Tibial nerve (tissue), 3 donors: ENCODE measurements at regions not wholly inside any gene's neighbourhood (a gene's known extent, or its start where the extent isn't known, plus 50 kb on each side); places are given as distances from the start of the nearest gene placed in this dataset.

ENCODE experiments used
- POLR2A ChIP-seq, 2 donors: fragments of 450-650 bp; IDR thresholded peaks; one replicate each; pipeline ENCODE4 v1.6.1; 2017; ENCODE audit warnings: antibody characterized with exemption in 2 of 2, mild to moderate bottlenecking in 2 of 2, moderate library complexity in 2 of 2
- TF ChIP-seq, protein P1 (sequence below), 5 experiments: fragments of 200-600 bp in 3 of 5; fragments of 450-650 bp in 2 of 5; sonication (generic) in 3 of 5; IDR thresholded peaks; one replicate each; pipeline ENCODE4 v1.5.1; 2016 to 2019; ENCODE audit warnings: antibody characterized with exemption in 5 of 5, mild to moderate bottlenecking in 3 of 5, moderate library complexity in 2 of 5

DNA sequence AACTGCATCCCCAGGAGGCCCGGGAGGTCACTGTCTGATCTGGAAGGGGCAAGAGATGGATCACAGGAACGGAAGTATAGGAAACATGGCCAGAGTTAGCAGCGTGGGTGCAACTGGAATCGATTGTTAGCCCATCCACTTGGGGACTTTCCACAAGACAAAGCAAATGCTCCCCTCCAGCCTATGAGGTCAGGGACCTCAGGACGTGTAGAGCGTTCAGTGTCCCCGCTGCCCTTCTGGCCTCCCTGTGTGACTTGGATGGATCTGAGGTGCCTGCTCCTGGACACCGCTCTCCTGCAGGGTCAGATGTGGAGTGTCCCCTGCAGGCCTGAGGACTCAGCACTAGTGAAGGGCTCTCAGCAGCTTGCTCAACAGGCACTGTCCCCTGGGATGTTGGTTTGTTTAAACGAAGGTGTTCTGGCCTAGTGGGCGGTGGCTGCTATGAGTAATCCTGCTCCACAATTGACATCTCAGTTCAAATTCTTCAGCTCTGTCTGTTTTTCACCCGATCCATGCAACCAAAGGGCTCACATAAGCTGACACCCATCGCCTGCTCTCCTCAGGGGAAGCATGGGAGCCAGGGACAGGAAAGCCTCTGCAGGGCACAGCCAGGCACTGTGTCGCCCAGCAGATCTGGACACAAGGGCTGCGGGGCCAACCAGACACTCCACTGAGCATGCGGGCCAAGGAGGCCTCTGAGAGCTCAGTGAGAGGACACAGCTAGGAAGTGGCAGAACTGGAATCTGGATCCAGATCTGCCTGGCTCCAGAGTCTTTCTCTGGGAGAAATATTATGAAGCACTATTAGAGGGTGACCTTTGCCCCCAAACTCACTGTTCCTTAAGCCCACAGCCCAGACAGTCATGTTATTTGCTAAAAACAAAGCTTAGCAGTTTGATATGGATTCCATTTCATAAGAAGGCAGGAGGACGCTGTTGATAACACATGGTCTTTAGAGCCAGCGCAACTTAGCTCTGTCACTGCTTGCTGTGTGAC is 78.5 kb downstream of the RHOB start:
- TF ChIP-seq, protein P1, sequence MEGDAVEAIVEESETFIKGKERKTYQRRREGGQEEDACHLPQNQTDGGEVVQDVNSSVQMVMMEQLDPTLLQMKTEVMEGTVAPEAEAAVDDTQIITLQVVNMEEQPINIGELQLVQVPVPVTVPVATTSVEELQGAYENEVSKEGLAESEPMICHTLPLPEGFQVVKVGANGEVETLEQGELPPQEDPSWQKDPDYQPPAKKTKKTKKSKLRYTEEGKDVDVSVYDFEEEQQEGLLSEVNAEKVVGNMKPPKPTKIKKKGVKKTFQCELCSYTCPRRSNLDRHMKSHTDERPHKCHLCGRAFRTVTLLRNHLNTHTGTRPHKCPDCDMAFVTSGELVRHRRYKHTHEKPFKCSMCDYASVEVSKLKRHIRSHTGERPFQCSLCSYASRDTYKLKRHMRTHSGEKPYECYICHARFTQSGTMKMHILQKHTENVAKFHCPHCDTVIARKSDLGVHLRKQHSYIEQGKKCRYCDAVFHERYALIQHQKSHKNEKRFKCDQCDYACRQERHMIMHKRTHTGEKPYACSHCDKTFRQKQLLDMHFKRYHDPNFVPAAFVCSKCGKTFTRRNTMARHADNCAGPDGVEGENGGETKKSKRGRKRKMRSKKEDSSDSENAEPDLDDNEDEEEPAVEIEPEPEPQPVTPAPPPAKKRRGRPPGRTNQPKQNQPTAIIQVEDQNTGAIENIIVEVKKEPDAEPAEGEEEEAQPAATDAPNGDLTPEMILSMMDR (IDR thresholded peaks at IDR 0.05) = peak in 1 of 5 experiments; percentile 39
- TF ChIP-seq POLR2A (IDR thresholded peaks at IDR 0.05) = no peak
